SK-N-SH (cell line): ENCODE measurements at regions not wholly inside any gene's neighbourhood (a gene's known extent, or its start where the extent isn't known, plus 50 kb on each side); places are given as distances from the start of the nearest gene placed in this dataset.

Experiments
- CTCF ChIA-PET: fragments of 300-600, 350-600 bp; formaldehyde crosslinking; extraction: SDS; loops from one replicate; lab custom pipeline; 2021; lab: Yijun Ruan, JAX
- POLR2A ChIA-PET: fragments of 350-600 bp; sonication (Branson Sonifier 250); formaldehyde crosslinking; extraction: SDS; loops from one replicate; lab custom pipeline; 2020; ENCODE audit warnings: antibody characterized with exemption, inconsistent platforms; lab: Yijun Ruan, JAX
- DNase-seq: peaks from one replicate; pipeline ENCODE4 v3.0.0; 2012
- H2AFZ ChIP-seq: fragments of 200-600 bp; sonication (generic); 2 replicates; pipeline ENCODE4 v1.8.1; 2016; ENCODE audit warnings: antibody characterized with exemption, mild to moderate bottlenecking, low read depth
- H3F3A ChIP-seq: fragments of 200-600 bp; sonication (generic); replicated peaks from 2 replicates; pipeline ENCODE3; 2016; ENCODE audit warnings: antibody characterized with exemption, mild to moderate bottlenecking; ENCODE audit not compliant: insufficient read depth
- H3K27ac ChIP-seq, 2 experiments: fragments of 200-500 bp in 1 of 2; fragments of 200-600 bp in 1 of 2; sonication (Bioruptor generic) in 1 of 2; sonication (generic), shearing (Covaris generic) in 1 of 2; 2 replicates each; pipeline versions ENCODE4 v1.5.1 to v1.6.1; 2014 to 2016; ENCODE audit warnings: low read depth in 2 of 2, inconsistent platforms in 1 of 2, low read length in 1 of 2, mild to moderate bottlenecking in 1 of 2, mixed read lengths in 1 of 2
- H3K27me3 ChIP-seq: fragments of 200-600 bp; sonication (generic), shearing (Covaris generic); 2 replicates; pipeline ENCODE4 v1.6.1; 2016; ENCODE audit warnings: mixed run types; ENCODE audit not compliant: insufficient read depth
- H3K36me3 ChIP-seq, 2 experiments: fragments of 200-500 bp in 1 of 2; fragments of 200-600 bp in 1 of 2; sonication (Bioruptor generic) in 1 of 2; sonication (generic) in 1 of 2; replicated peaks in 1 of 2; 2 replicates each; pipeline versions ENCODE3 to v1.5.1; 2014 to 2016; ENCODE audit warnings: low read length in 1 of 2, mild to moderate bottlenecking in 1 of 2; ENCODE audit not compliant: insufficient read depth in 2 of 2, control insufficient read depth in 1 of 2
- H3K4me1 ChIP-seq, 2 experiments: fragments of 200-500 bp in 1 of 2; fragments of 200-600 bp in 1 of 2; sonication (Bioruptor generic) in 1 of 2; sonication (generic), shearing (Covaris generic) in 1 of 2; 2 replicates each; pipeline versions ENCODE4 v1.5.1 to v1.6.1; 2014 to 2016; ENCODE audit warnings: low read depth in 1 of 2, low read length in 1 of 2, mixed run types in 1 of 2; ENCODE audit not compliant: insufficient read depth in 2 of 2, control insufficient read depth in 1 of 2
- H3K4me2 ChIP-seq: fragments of 200-600 bp; sonication (generic), shearing (Covaris generic); 2 replicates; pipeline ENCODE4 v1.6.1; 2017; ENCODE audit warnings: mixed run types
- H3K4me3 ChIP-seq, 2 experiments: fragments of 200-500 bp in 1 of 2; fragments of 200-600 bp in 1 of 2; sonication (Bioruptor generic) in 1 of 2; sonication (generic), shearing (Covaris generic) in 1 of 2; 2 replicates each; pipeline versions ENCODE4 v1.5.1 to v1.8.1; 2014 to 2016; ENCODE audit warnings: low read depth in 2 of 2, inconsistent platforms in 1 of 2, low read length in 1 of 2, mild to moderate bottlenecking in 1 of 2, mixed read lengths in 1 of 2, moderate library complexity in 1 of 2
- H3K79me2 ChIP-seq: fragments of 200-600 bp; sonication (generic); 2 replicates; pipeline ENCODE4 v1.8.1; 2017; ENCODE audit warnings: mild to moderate bottlenecking; ENCODE audit not compliant: insufficient read depth
- H3K9ac ChIP-seq: fragments of 200-600 bp; sonication (generic); 2 replicates; pipeline ENCODE4 v1.6.1; 2017; ENCODE audit warnings: mixed run types
- H3K9me2 ChIP-seq: fragments of 200-600 bp; sonication (generic); 2 replicates; pipeline ENCODE4 v1.6.1; 2017; ENCODE audit warnings: mixed run types
- H3K9me3 ChIP-seq: fragments of 200-600 bp; sonication (generic); 2 replicates; pipeline ENCODE4 v1.6.1; 2017; ENCODE audit warnings: mixed run types, mild to moderate bottlenecking, moderate library complexity
- H4K20me1 ChIP-seq: fragments of 200-600 bp; sonication (generic); 2 replicates; pipeline ENCODE4 v1.6.1; 2017; ENCODE audit warnings: mild to moderate bottlenecking, mixed run types; ENCODE audit not compliant: insufficient read depth
- ELF1 ChIP-seq: IDR thresholded peaks from 2 replicates; pipeline ENCODE4 v1.4.0; 2012
- EP300 ChIP-seq, 2 experiments: IDR thresholded peaks; 2 replicates each; pipeline versions ENCODE4 v1.4.0 to v1.6.1; 2012; ENCODE audit warnings: borderline replicate concordance in 1 of 2, low read depth in 1 of 2, low read length in 1 of 2
- EZH2phosphoT487 ChIP-seq: fragments of 200-600 bp; sonication (generic); IDR thresholded peaks from 2 replicates; pipeline ENCODE4 v1.6.1; 2017; ENCODE audit warnings: low read depth, mixed run types, mild to moderate bottlenecking, antibody characterized with exemption, moderate library complexity, borderline replicate concordance
- FOXJ3 ChIP-seq: sonication (generic); formaldehyde crosslinking; IDR thresholded peaks from 2 replicates; pipeline ENCODE4 v1.5.1; 2020; ENCODE audit warnings: mild to moderate bottlenecking, missing genetic modification reagents
- GATA2 ChIP-seq: sonication (generic); formaldehyde crosslinking; IDR thresholded peaks from 2 replicates; pipeline ENCODE4 v1.5.0; 2020; ENCODE audit warnings: mild to moderate bottlenecking, missing genetic modification reagents
- JUND ChIP-seq: IDR thresholded peaks from 2 replicates; pipeline ENCODE4 v1.4.0; 2012
- MXI1 ChIP-seq: IDR thresholded peaks from 2 replicates; pipeline ENCODE4 v1.6.1; 2012; ENCODE audit warnings: mild to moderate bottlenecking, low read depth, low read length, improper control_type of control experiment
- NFIC ChIP-seq: IDR thresholded peaks from 2 replicates; pipeline ENCODE4 v1.4.0; 2012; ENCODE audit warnings: borderline replicate concordance
- NRF1 ChIP-seq: IDR thresholded peaks from 2 replicates; pipeline ENCODE4 v1.6.1; 2012; ENCODE audit warnings: low read depth, mild to moderate bottlenecking, low read length
- RAD21 ChIP-seq: IDR thresholded peaks from 2 replicates; pipeline ENCODE4 v1.6.1; 2012; ENCODE audit warnings: mild to moderate bottlenecking, low read length
- RFX5 ChIP-seq: IDR thresholded peaks from 2 replicates; pipeline ENCODE4 v1.6.1; 2012; ENCODE audit warnings: mild to moderate bottlenecking, improper control_type of control experiment, low read length
- SMC3 ChIP-seq: IDR thresholded peaks from 2 replicates; pipeline ENCODE4 v1.6.1; 2012; ENCODE audit warnings: low read depth, low read length, improper control_type of control experiment
- TCF12 ChIP-seq: IDR thresholded peaks from 2 replicates; pipeline ENCODE4 v1.4.0; 2012
- WGBS: methylation state at CpG from one replicate; pipeline ENCODE4 v1.1.6; 2017; ENCODE audit warnings: low lambda C conversion rate; 5-methylcytosine and 5-hydroxymethylcytosine counted together
- TF ChIP-seq, protein P1 (sequence below): IDR thresholded peaks from 2 replicates; pipeline ENCODE4 v1.4.0; 2012; ENCODE audit warnings: low read depth
- TF ChIP-seq, protein P2 (sequence below): fragments of 150-350 bp; IDR thresholded peaks from 2 replicates; pipeline ENCODE4 v1.6.1; 2017; ENCODE audit warnings: antibody characterized with exemption, low read length, low read depth, borderline replicate concordance
- TF ChIP-seq, protein P3 (sequence below): IDR thresholded peaks from 2 replicates; pipeline ENCODE4 v1.4.0; 2012; ENCODE audit warnings: low read depth, borderline replicate concordance

DNA sequence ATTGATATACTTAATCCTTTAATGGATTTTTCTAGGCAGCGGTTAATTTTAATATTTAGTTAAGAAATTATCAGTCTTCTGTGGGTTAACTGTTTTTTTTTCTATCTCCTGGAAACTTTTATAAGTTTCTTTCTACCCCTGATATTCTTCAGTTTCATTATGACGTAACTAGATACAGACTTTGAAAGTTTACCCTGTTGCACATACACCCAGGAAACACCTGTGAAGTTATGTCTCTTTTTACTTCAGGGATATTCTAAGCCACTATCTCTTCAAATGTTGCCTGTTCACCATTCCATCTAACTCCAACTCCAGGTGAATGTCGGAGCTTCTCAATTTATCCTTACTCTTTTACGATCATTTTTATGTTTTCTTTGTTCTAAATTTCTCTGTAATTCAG is 329.0 kb downstream of the ICE1 start:
- Histone ChIP-seq H3K9me2 (no peaks in the 10 kb centered on the region), H3K27me3 (no peaks in the 10 kb centered on the region), H3K36me3 (no peaks in the 10 kb centered on the region), H3K9ac (no peak overlapping the region), H3K4me3 (no peak overlapping the region), H3K4me1 (no peaks in the 10 kb centered on the region; a peak in 1 of 4 replicates), H3K27ac (no peak overlapping the region), H2AFZ (no peak overlapping the region), H4K20me1 (no peaks in the 10 kb centered on the region), H3F3A (no peaks in the 10 kb centered on the region), H3K4me2 (no peak overlapping the region), H3K9me3 (no peaks in the 10 kb centered on the region; the same call in 1 of the 2 replicates), H3K79me2 (no peaks in the 10 kb centered on the region)
- CTCF ChIA-PET: no interaction called here
- WGBS: 37% methylated on average over 4 of the region's 4 CpGs
- DNase-seq: no peak
- TF ChIP-seq EP300 (IDR thresholded peaks at IDR 0.05; ENCODE audit: borderline replicate concordance in 1 of 2, low read depth in 1 of 2, low read length in 1 of 2): no peak
- no peak for TF ChIP-seq EZH2phosphoT487
- no peak for TF ChIP-seq JUND
- no peak for TF ChIP-seq MXI1
- TF ChIP-seq, protein P1, sequence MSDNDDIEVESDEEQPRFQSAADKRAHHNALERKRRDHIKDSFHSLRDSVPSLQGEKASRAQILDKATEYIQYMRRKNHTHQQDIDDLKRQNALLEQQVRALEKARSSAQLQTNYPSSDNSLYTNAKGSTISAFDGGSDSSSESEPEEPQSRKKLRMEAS: no peak
- TF ChIP-seq TCF12: no peak
- TF ChIP-seq NRF1: no peak
- TF ChIP-seq, protein P2, sequence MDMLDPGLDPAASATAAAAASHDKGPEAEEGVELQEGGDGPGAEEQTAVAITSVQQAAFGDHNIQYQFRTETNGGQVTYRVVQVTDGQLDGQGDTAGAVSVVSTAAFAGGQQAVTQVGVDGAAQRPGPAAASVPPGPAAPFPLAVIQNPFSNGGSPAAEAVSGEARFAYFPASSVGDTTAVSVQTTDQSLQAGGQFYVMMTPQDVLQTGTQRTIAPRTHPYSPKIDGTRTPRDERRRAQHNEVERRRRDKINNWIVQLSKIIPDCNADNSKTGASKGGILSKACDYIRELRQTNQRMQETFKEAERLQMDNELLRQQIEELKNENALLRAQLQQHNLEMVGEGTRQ: no peak
- no peak for TF ChIP-seq RAD21
- POLR2A ChIA-PET: no interaction called here

DNA sequence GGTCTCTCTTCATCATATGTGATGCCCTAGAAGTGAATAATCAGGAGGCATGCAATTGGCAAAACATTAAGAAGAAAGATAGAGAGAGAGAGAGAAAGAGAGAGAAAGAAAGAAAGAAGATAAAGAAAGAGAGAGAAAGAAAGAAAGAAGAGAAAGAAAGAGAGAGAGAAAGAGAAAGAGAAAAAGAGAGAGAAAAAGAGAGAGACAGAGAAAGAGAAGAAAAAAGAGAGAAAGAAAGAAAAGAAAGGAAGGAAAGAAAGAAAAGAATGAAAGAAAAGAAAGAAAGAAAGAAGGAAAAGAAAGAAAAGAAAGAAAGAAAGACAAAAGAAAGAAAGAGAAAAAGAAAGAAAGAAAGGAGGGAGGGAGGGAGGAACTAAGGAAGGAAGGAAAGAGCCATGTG is 318.9 kb downstream of the ICE1 start:
- H2AFZ ChIP-seq: no peak overlapping the region
- H3K27ac ChIP-seq: no peak overlapping the region
- ChIA-PET POLR2A (no interaction called here), CTCF (no interaction called here)
- H3K79me2 ChIP-seq: no peaks in the 10 kb centered on the region
- no peaks in the 10 kb centered on the region for H4K20me1 ChIP-seq
- H3K4me1 ChIP-seq: no peaks in the 10 kb centered on the region
- H3F3A ChIP-seq: no peaks in the 10 kb centered on the region
- H3K27me3 ChIP-seq: no peaks in the 10 kb centered on the region
- no peaks in the 10 kb centered on the region for H3K36me3 ChIP-seq
- no peak overlapping the region for H3K4me2 ChIP-seq
- TF ChIP-seq ELF1 (no peak), TCF12 (no peak), RFX5 (no peak), FOXJ3 (no peak), SMC3 (no peak), NFIC (no peak), GATA2 (no peak), EZH2phosphoT487 (no peak)
- TF ChIP-seq, protein P3, sequence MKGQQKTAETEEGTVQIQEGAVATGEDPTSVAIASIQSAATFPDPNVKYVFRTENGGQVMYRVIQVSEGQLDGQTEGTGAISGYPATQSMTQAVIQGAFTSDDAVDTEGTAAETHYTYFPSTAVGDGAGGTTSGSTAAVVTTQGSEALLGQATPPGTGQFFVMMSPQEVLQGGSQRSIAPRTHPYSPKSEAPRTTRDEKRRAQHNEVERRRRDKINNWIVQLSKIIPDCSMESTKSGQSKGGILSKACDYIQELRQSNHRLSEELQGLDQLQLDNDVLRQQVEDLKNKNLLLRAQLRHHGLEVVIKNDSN: no peak
- TF ChIP-seq, all 33 proteins: peak for 0
- no peak for DNase-seq
- Histone ChIP-seq H3K9me2 (no peaks in the 10 kb centered on the region), H3K9me3 (no peaks in the 10 kb centered on the region; the same call in 1 of the 2 replicates), H3K9ac (no peak overlapping the region), H3K4me3 (no peak overlapping the region)
